DND-41 (cell line): ENCODE measurements at regions not wholly inside any gene's neighbourhood (a gene's known extent, or its start where the extent isn't known, plus 50 kb on each side); places are given as distances from the start of the nearest gene placed in this dataset.

ENCODE experiments used
- ATAC-seq: fragments of 200-7000 bp; cut with Tn5 transposase; 3 replicates; pipeline ENCODE4 v1.9.1; 2021; ENCODE audit warnings: low read depth; ENCODE audit not compliant: insufficient read depth
- DNase-seq: peaks from one replicate; pipeline ENCODE4 v3.0.0-alpha.2; 2020
- H2AFZ ChIP-seq: 2 replicates; pipeline ENCODE4 v1.6.0; 2012; ENCODE audit warnings: low read depth, low read length
- H3K27ac ChIP-seq: 2 replicates; pipeline ENCODE4 v1.5.1; 2012; ENCODE audit warnings: low read length, inconsistent platforms
- H3K27me3 ChIP-seq: fragments of 200-600 bp; sonication (generic); 2 replicates; pipeline ENCODE4 v1.6.0; 2012; ENCODE audit warnings: low read length, mild to moderate bottlenecking, inconsistent platforms; ENCODE audit not compliant: insufficient read depth, poor library complexity
- H3K36me3 ChIP-seq: 2 replicates; pipeline ENCODE4 v1.5.1; 2012; ENCODE audit warnings: low read length, inconsistent platforms; ENCODE audit not compliant: insufficient read depth
- H3K4me1 ChIP-seq: 2 replicates; pipeline ENCODE4 v1.5.1; 2012; ENCODE audit warnings: mild to moderate bottlenecking, low read length; ENCODE audit not compliant: insufficient read depth
- H3K4me2 ChIP-seq: 2 replicates; pipeline ENCODE4 v1.6.0; 2012; ENCODE audit warnings: mild to moderate bottlenecking, moderate library complexity, low read length, inconsistent platforms; ENCODE audit not compliant: insufficient read depth
- H3K4me3 ChIP-seq, 2 experiments: fragments of 200-600 bp in 1 of 2; shearing (Covaris generic) in 1 of 2; 2 replicates each; pipeline ENCODE4 v1.5.1; 2012 to 2016; ENCODE audit warnings: inconsistent platforms in 2 of 2, low read length in 2 of 2, mild to moderate bottlenecking in 2 of 2, low read depth in 1 of 2, moderate library complexity in 1 of 2
- H3K79me2 ChIP-seq: 2 replicates; pipeline ENCODE4 v1.6.0; 2012; ENCODE audit warnings: low read length, inconsistent platforms; ENCODE audit not compliant: insufficient read depth
- H3K9ac ChIP-seq: 2 replicates; pipeline ENCODE4 v1.6.0; 2012; ENCODE audit warnings: low read depth, mild to moderate bottlenecking, inconsistent platforms, low read length, moderate library complexity
- H3K9me3 ChIP-seq: 2 replicates; pipeline ENCODE4 v1.5.1; 2012; ENCODE audit warnings: low read length, moderate library complexity, mild to moderate bottlenecking, inconsistent platforms; ENCODE audit not compliant: insufficient read depth, severe bottlenecking
- H4K20me1 ChIP-seq: 2 replicates; pipeline ENCODE4 v1.6.0; 2012; ENCODE audit warnings: low read length; ENCODE audit not compliant: insufficient read depth
- CTCF ChIP-seq: IDR thresholded peaks from 2 replicates; pipeline ENCODE4 v1.5.1; 2012; ENCODE audit warnings: borderline replicate concordance, low read length, moderate library complexity, mild to moderate bottlenecking; ENCODE audit not compliant: poor library complexity, severe bottlenecking; ENCODE audit errors: extremely low read depth
- EZH2 ChIP-seq: IDR thresholded peaks from 3 replicates; pipeline ENCODE4 v1.6.1; 2012; ENCODE audit warnings: borderline replicate concordance, low read depth, mild to moderate bottlenecking, moderate library complexity, low read length, inconsistent platforms; ENCODE audit not compliant: severe bottlenecking

- TF ChIP-seq CTCF (no peak), EZH2 (no peak)
- Histone ChIP-seq H3K9ac (no peak overlapping the region), H3K9me3 (no peaks in the 10 kb centered on the region), H3K27ac (no peak overlapping the region), H3K4me3 (no peak overlapping the region), H3K27me3 (no peaks in the 10 kb centered on the region), H3K4me1 (peaks cover 42% of the 10 kb centered on the region), H3K79me2 (no peaks in the 10 kb centered on the region), H3K4me2 (no peak overlapping the region), H4K20me1 (no peaks in the 10 kb centered on the region), H2AFZ (no peak overlapping the region), H3K36me3 (0 out of 2 replicates have a peak, but pooled peaks cover 3% of the 10 kb centered on the region)
- DNase-seq (no peak), ATAC-seq (no peak)
Measured at GRCh38 chr4:96524311-96524875, 684.5 kb downstream of the PDHA2 start.

- Histone ChIP-seq H3K4me3 (no peak overlapping the region), H3K9me3 (no peaks in the 10 kb centered on the region), H4K20me1 (no peaks in the 10 kb centered on the region), H3K4me1 (peaks cover 27% of the 10 kb centered on the region), H3K4me2 (peak overlapping the region; percentile 13; the same call in 1 of the 2 replicates), H3K36me3 (0 out of 2 replicates have a peak, but pooled peaks cover 3% of the 10 kb centered on the region), H3K27me3 (no peaks in the 10 kb centered on the region), H3K9ac (no peak overlapping the region), H3K79me2 (no peaks in the 10 kb centered on the region), H2AFZ (peak overlapping the region; percentile 20; the same call in 1 of the 2 replicates), H3K27ac (peak overlapping the region; percentile 63)
- TF ChIP-seq CTCF (no peak), EZH2 (no peak)
- DNase-seq (no peak), ATAC-seq (peak; percentile 66)
Measured at GRCh38 chr4:96525898-96526297, 686.0 kb downstream of the PDHA2 start.

GRCh38 chr4:96526625-96527024 lies 686.7 kb downstream of the PDHA2 start:
- peak overlapping the region; percentile 63 for H3K27ac ChIP-seq
- TF ChIP-seq EZH2 (no peak), CTCF (no peak)
- DNase-seq, result no peak
- no peak overlapping the region for H3K4me2 ChIP-seq
- H3K36me3 ChIP-seq, result no peaks in the 10 kb centered on the region
- H3K9me3 ChIP-seq, result no peaks in the 10 kb centered on the region
- ATAC-seq, result no peak
- H3K79me2 ChIP-seq, result no peaks in the 10 kb centered on the region
- H4K20me1 ChIP-seq, result no peaks in the 10 kb centered on the region
- H3K9ac ChIP-seq, result no peak overlapping the region
- no peak overlapping the region for H3K4me3 ChIP-seq
- no peak overlapping the region for H2AFZ ChIP-seq
- H3K27me3 ChIP-seq, result no peaks in the 10 kb centered on the region
- H3K4me1 ChIP-seq, result peaks cover 25% of the 10 kb centered on the region
